ENCODE measurements at regions not wholly inside any gene's neighbourhood (a gene's known extent, or its start where the extent isn't known, plus 50 kb on each side); places are given as distances from the start of the nearest gene placed in this dataset.
A peak's percentile ranks its signal among the peaks of the same experiment; 100 is the strongest.

DNA sequence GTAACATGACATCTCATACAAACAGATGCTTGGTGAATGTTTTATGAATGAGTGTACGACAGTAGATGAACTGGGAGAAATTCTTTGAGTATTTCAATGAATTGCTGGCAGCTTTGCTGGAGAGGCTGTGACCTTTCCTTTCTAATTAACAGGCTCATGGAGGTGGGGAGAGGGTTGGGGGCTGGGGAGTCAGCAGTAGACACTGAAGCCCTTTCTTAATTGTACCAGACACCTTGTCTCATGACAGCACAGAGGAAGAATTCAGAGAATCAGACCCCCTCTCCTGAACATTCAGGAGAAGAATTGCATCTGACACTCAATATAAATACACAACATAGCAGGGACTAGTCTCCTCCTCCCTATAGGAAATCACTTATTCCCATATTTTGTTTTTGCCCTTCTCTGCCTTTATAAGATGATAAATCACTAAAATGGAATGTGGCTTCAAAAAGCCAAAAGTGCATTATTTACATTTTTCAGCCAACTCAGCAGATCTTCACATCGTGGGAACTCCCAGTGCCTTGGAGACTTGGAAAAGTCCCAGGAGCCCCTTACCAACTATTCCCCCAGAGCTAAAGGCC lies 66.2 kb upstream of the TPM1 start:
- DNase-seq (ENCODE audit: low read depth, low spot score) = peak; percentile 39

DNA sequence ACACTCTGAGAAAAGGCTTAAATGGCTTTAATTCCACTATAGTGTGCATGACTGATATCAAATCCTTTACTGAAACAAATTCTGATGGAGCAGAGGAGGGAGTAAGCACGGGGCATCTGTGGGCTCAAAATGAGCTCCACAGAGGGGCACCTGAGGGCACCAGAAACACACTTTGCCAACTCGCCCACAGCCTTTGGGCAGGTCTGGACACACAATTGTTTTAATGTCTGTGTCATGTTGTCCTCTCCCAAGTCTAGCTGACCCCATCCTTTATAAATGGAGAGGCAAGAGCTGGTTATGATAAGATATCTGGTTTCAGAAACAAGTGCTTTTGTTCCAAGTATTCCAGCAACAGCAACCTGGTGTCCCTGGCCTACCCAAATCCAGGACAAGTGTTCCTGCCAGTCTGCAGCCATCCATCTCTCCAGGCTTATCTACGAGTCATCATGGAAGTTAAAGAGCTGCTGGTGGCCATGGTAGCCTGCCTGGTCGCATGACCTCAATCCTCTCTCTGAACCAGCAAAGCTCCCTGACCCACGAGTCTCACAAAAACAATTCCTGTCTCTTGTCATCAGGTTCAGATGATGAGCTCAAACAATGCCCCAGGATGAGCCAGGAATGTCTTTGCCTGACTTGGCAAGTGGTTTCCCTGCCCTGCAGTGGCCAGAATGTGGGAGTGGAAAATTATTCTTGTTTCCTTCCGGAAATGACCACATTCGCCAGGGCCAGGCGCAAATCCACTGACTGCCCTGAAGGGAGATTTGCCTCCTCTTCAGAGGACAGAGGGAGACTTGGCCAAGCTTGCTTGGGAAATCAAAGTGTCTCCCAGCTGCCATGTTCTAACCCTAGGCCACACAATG lies 64.4 kb upstream of the TPM1 start:
- DNase-seq (ENCODE audit: low read depth, low spot score) = peak; percentile 51

DNA sequence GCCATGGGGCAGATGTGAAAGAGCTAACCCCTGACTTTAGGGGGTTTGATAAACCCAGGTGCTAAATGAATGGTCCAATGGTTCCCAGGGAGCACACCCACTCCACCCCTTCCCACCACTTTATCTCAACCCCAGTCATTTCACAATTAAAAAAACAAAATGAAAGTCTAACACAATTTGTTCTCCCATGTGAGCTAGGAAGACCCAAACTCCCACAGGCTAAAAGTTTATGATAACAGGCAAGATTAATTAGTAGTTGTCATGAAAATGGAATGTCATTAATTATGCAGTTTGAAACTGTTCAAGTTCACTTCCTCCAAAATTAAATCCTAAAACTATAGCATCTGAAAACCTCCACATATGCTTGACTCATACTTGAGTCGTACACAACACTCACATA lies 63.3 kb upstream of the TPM1 start:
- DNase-seq (ENCODE audit: low read depth, low spot score) = no peak

DNA sequence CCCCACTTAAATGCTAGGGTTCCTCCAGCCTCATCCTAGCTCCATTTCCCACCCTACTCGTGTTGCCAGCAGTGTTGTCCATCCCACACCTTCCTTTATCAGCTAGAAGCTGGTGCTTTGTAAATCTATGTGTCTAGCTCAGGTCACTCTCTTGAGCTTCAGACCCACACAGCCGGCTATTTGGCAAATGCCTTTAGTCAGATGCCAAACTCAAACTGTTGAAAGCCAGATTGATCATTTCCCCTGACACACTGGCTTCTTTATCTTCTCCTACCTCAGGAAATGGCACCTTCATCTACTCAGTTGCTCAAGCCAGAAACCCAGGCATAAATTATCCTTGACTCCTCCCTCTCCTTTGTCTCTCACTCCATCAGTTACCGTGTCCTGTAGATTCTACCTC lies 61.5 kb upstream of the TPM1 start:
- no peak for DNase-seq (ENCODE audit: low read depth, low spot score)

DNA sequence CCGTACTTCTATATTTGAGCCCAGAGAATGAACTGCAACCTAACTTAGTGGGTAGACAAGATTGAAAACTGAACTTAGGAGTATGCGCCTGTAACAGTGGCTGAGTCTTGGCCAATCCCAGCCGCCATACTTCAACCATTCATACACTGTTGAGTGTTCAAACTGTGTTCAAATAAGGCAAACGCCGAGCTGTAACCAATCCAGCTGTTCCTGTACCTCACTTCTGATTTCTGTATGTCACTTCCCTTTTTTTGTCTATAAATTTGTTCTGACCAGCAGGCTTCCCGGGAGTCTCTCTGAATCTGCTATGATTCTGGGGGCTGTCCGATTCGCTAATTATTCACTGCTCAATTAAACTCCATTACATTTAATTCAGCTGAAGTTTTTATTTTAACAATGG lies 58.6 kb upstream of the TPM1 start:
- DNase-seq (ENCODE audit: low read depth, low spot score) = no peak

DNA sequence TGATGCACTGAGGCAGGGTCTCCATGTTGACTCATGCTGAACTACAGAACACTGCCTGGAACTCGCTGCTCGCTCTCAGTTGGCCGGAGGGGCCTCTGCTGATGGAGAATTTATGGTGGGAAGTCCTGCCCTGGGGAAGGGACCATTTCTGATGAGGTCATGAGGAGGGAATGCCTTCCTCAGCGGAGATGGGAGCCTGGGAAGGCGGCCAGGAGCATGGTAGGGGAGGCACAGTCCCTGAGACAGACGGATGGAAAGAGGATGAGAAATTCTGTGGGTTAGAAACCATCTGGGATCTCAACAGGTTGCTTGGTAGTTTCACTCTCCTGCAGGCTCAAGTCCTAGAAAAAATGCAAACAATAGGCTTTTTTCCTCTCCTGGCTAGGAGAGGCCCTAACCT lies 56.8 kb upstream of the TPM1 start:
- DNase-seq (ENCODE audit: low read depth, low spot score) = peak; percentile 90

DNA sequence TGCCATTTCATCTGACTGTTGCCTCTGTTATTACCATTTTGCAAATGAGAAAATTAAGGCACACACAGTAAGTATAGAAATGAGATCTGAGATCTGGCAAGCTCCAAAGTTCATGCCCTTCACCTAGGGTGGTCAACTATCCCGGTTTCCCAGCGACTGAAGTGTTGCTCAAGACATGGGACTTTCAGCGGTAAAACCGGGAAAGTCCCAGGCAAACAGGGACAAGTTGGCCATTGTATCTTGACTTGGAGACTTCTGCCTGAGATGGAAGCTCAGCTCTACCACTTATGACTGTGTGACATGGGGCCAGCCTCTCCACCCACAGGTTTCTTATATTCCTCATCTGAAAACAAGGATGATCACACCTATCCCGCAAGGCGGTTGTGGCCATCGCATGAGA lies 55.6 kb upstream of the TPM1 start:
- no peak for DNase-seq (ENCODE audit: low read depth, low spot score)

DNA sequence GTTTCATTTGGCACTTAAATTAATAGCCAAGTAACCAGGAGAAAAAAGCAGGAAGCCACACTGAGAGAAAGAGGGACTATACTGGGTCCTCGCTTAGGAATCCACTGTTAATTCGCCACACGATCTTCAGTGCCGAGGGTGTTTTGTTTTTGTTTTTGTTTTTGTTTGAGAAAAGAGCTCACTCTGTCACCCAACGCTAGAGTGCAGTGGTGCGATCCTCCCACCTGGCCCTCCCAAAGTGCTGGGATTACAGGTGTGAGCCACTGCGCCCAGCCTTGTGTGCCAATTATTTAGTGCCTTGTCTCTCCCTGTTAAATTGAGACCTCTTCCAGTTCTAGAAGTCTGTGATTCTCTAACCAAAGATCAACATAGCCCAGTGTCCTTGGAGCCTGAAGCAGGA lies 53.8 kb upstream of the TPM1 start:
- DNase-seq (ENCODE audit: low read depth, low spot score) = peak; percentile 37

DNA sequence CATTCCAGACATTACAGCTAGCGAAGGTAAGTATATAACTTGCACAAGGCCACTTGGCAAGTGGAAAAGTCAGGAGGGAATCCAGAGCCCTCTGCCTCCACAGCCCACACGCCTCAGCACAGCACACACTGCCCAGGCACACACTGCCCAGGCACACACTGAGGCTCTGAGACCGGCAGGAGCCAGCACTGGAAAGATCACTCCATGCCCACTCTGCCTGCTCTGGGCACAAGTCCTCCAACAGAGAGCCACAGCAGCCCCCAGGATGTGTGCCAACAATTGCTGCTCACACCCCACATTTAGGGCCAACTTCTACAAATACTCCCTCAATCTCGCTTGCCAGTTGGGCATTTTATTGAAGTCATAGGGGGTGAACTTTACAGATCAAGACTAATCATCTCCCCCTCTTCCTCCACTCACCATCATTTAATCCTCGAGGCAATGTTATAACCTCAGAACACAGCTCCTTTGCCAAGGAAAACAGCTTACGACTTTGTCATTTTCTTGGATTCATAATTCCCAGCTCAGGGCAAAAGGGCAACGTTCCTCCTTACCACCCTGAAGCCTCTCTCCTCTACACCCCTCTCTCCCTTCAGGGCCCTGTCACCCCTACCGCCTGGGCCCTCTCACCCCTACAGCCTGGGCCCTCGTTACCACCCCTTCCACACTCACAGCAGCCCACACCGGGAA lies 53.0 kb upstream of the TPM1 start:
- DNase-seq (ENCODE audit: low read depth, low spot score) = no peak

DNA sequence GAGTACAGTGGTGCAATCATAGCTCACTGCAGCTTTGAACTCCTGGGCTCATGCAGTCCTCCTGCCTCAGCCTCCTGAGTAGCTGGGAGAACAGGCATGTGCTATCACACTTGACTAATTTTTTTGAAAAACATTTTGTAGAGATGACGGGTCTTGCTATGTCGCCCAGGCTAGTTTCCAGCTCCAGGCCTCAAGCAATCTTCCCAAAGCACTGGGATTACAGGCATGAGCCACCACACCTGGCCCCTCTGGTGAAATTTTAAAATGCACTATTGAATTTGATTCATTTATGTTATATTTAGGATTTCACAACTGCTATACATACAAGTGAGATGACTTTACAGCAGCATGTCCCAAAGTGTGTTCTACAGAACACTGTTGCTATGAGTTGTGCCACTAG lies 50.8 kb upstream of the TPM1 start:
- DNase-seq (ENCODE audit: low read depth, low spot score) = no peak

DNA sequence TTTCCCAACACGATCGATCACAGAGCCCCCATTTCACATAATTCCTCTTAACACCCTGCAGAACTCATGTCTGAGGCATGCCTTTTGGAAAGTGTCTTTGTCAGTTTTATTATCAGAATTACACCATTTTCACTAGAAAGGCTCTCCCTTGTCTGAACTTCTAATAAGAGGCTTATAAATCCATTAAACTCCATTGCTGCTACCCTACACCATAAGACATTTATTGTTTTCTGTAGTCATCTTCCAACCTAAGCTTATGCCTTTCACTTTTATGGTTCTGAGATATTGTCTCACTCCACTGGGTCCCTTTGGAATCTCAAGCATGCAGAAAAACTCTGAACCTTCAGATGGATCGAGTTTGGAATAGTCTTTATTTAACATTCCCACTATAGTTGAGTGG lies 50.2 kb upstream of the TPM1 start:
- no peak for DNase-seq (ENCODE audit: low read depth, low spot score)
